H1 (cell line): ENCODE measurements at regions not wholly inside any gene's neighbourhood (a gene's known extent, or its start where the extent isn't known, plus 50 kb on each side); places are given as distances from the start of the nearest gene placed in this dataset.

Source experiments
- CTCF ChIA-PET: fragments of 300-600 bp; sonication (Branson Sonifier 250); formaldehyde crosslinking; loops from one replicate; lab custom pipeline; 2021; ENCODE audit not compliant: partially characterized antibody; lab: Charles Lee
- POLR2A ChIA-PET: fragments of 300-600 bp; sonication (Branson Sonifier 250); formaldehyde crosslinking; loops from one replicate; lab custom pipeline; 2021; ENCODE audit warnings: inconsistent platforms; ENCODE audit not compliant: partially characterized antibody; lab: Charles Lee
- DNase-seq, 2 experiments: peaks; one replicate each; pipeline versions ENCODE4 v3.0.0 to v3.0.0-alpha.2; 2010 to 2022; ENCODE audit warnings: low spot score in 2 of 2, low read depth in 1 of 2, mixed read lengths in 1 of 2
- FAIRE-seq: peaks from 2 replicates; lab custom pipeline; 2011; peaks lifted over from hg19 to GRCh38; lab: Jason Lieb, UNC
- H2AFZ ChIP-seq: 2 replicates; pipeline ENCODE4 v1.8.1; 2012; ENCODE audit warnings: low read length, inconsistent platforms
- H2AK5ac ChIP-seq: 2 replicates; pipeline ENCODE4 v1.6.1; 2013; ENCODE audit warnings: low read depth, low read length
- H2BK120ac ChIP-seq: replicated peaks from 2 replicates; pipeline ENCODE3; 2013; ENCODE audit warnings: low read depth, low read length, inconsistent platforms
- H2BK12ac ChIP-seq: 2 replicates; pipeline ENCODE4 v1.6.1; 2013; ENCODE audit warnings: low read depth, low read length
- H2BK15ac ChIP-seq: 2 replicates; pipeline ENCODE4 v1.6.1; 2013; ENCODE audit warnings: low read length
- H2BK20ac ChIP-seq: 2 replicates; pipeline ENCODE4 v1.6.1; 2013; ENCODE audit warnings: low read length
- H2BK5ac ChIP-seq: 2 replicates; pipeline ENCODE4 v1.6.1; 2013; ENCODE audit warnings: low read depth, low read length
- H3K14ac ChIP-seq: 2 replicates; pipeline ENCODE4 v1.6.1; 2013; ENCODE audit warnings: inconsistent platforms; ENCODE audit not compliant: insufficient read length
- H3K18ac ChIP-seq: 2 replicates; pipeline ENCODE4 v1.6.1; 2013; ENCODE audit warnings: low read length; ENCODE audit errors: extremely low read depth
- H3K23ac ChIP-seq: 2 replicates; pipeline ENCODE4 v1.6.1; 2013; ENCODE audit warnings: inconsistent platforms; ENCODE audit not compliant: insufficient read length
- H3K23me2 ChIP-seq: 2 replicates; pipeline ENCODE4 v1.6.1; 2013; ENCODE audit warnings: low read depth, low read length
- H3K27ac ChIP-seq: 2 replicates; pipeline ENCODE4 v1.6.1; 2011; ENCODE audit warnings: low read depth, low read length, inconsistent platforms
- H3K27me3 ChIP-seq, 4 experiments: replicated peaks in 1 of 4; 1 replicate in 1 of 4; 2 replicates in 3 of 4; pipeline versions ENCODE4 v1.6.1 to v1.8.1; 2011 to 2013; ENCODE audit warnings: low read length in 3 of 4, mild to moderate bottlenecking in 3 of 4, inconsistent platforms in 2 of 4, mixed read lengths in 2 of 4, moderate library complexity in 1 of 4; ENCODE audit not compliant: control insufficient read depth in 3 of 4, insufficient read depth in 3 of 4; ENCODE audit errors: extremely low read depth in 1 of 4
- H3K36me3 ChIP-seq, 4 experiments: 2 replicates each; pipeline versions ENCODE4 v1.6.1 to v1.8.1; 2011 to 2013; ENCODE audit warnings: mild to moderate bottlenecking in 4 of 4, low read length in 3 of 4, moderate library complexity in 2 of 4, control low read depth in 1 of 4, inconsistent platforms in 1 of 4; ENCODE audit not compliant: insufficient read depth in 4 of 4, control insufficient read depth in 2 of 4
- H3K4ac ChIP-seq: replicated peaks from 2 replicates; pipeline ENCODE3; 2013; ENCODE audit warnings: low read length, low read depth, mixed read lengths, inconsistent platforms; ENCODE audit not compliant: insufficient read length
- H3K4me1 ChIP-seq, 4 experiments: replicated peaks in 1 of 4; 1 replicate in 1 of 4; 2 replicates in 3 of 4; pipeline versions ENCODE4 v1.6.1 to v1.8.1; 2011 to 2013; ENCODE audit warnings: low read length in 3 of 4, inconsistent platforms in 2 of 4, mixed read lengths in 1 of 4; ENCODE audit not compliant: insufficient read depth in 4 of 4, control insufficient read depth in 3 of 4
- H3K4me2 ChIP-seq, 2 experiments: 2 replicates each; pipeline versions ENCODE4 v1.6.1 to v1.8.1; 2011 to 2013; ENCODE audit warnings: low read depth in 2 of 2, low read length in 2 of 2, control low read depth in 1 of 2, inconsistent platforms in 1 of 2, mild to moderate bottlenecking in 1 of 2; ENCODE audit not compliant: insufficient read depth in 1 of 2
- H3K4me3 ChIP-seq, 4 experiments: fragments of 200-600, 300-600 bp in 1 of 4; sonication (generic), shearing (Covaris generic), sonication (Bioruptor Twin) in 1 of 4; 2 replicates each; pipeline versions ENCODE4 v1.5.1 to v1.8.1; 2011 to 2016; ENCODE audit warnings: low read length in 4 of 4, low read depth in 3 of 4, control low read depth in 2 of 4, inconsistent platforms in 2 of 4, mild to moderate bottlenecking in 2 of 4, mixed read lengths in 1 of 4, moderate library complexity in 1 of 4; ENCODE audit not compliant: insufficient read depth in 2 of 4; ENCODE audit errors: extremely low read depth in 1 of 4
- H3K56ac ChIP-seq: replicated peaks from 2 replicates; pipeline ENCODE3; 2013; ENCODE audit warnings: low read depth, mild to moderate bottlenecking, mixed read lengths, low read length, inconsistent platforms; ENCODE audit not compliant: insufficient read length
- H3K79me1 ChIP-seq: 2 replicates; pipeline ENCODE4 v1.6.1; 2013; ENCODE audit warnings: low read depth, low read length, control low read depth
- H3K79me2 ChIP-seq, 2 experiments: 2 replicates each; pipeline versions ENCODE4 v1.6.1 to v1.8.1; 2012 to 2013; ENCODE audit warnings: low read length in 2 of 2, mild to moderate bottlenecking in 2 of 2, inconsistent platforms in 1 of 2; ENCODE audit not compliant: insufficient read depth in 2 of 2, control insufficient read depth in 1 of 2
- H3K9ac ChIP-seq, 4 experiments: replicated peaks in 1 of 4; 1 replicate in 1 of 4; 2 replicates in 3 of 4; pipeline versions ENCODE4 v1.6.1 to v1.8.1; 2011 to 2013; ENCODE audit warnings: low read depth in 3 of 4, low read length in 3 of 4, control low read depth in 2 of 4, mild to moderate bottlenecking in 2 of 4, moderate library complexity in 2 of 4, inconsistent platforms in 1 of 4; ENCODE audit errors: extremely low read depth in 1 of 4
- H3K9me3 ChIP-seq, 2 experiments: 2 replicates each; pipeline versions ENCODE4 v1.6.1 to v1.8.1; 2012 to 2013; ENCODE audit warnings: mild to moderate bottlenecking in 2 of 2, moderate library complexity in 2 of 2, control low read depth in 1 of 2, inconsistent platforms in 1 of 2, low read depth in 1 of 2, low read length in 1 of 2, mixed read lengths in 1 of 2; ENCODE audit not compliant: insufficient read depth in 2 of 2
- H4K20me1 ChIP-seq, 2 experiments: replicated peaks in 1 of 2; 2 replicates each; pipeline versions ENCODE3 to v1.8.1; 2011 to 2013; ENCODE audit warnings: inconsistent platforms in 2 of 2, low read length in 2 of 2, mild to moderate bottlenecking in 1 of 2; ENCODE audit not compliant: insufficient read depth in 2 of 2, control insufficient read depth in 1 of 2
- H4K5ac ChIP-seq: 2 replicates; pipeline ENCODE4 v1.6.1; 2013; ENCODE audit warnings: low read length, low read depth, mixed read lengths, inconsistent platforms; ENCODE audit not compliant: insufficient read length
- H4K8ac ChIP-seq: 2 replicates; pipeline ENCODE4 v1.8.0; 2013; ENCODE audit warnings: mild to moderate bottlenecking, moderate library complexity, low read length, inconsistent platforms; ENCODE audit not compliant: insufficient read depth; ENCODE audit errors: extremely low read depth
- H4K91ac ChIP-seq: replicated peaks from 2 replicates; pipeline ENCODE3; 2013; ENCODE audit warnings: low read length, mixed read lengths, inconsistent platforms; ENCODE audit not compliant: insufficient read length
- CHD2 ChIP-seq: IDR thresholded peaks from 2 replicates; pipeline ENCODE4 v1.6.1; 2012; ENCODE audit warnings: low read length, improper control_type of control experiment
- JUN ChIP-seq: IDR thresholded peaks from 2 replicates; pipeline ENCODE4 v1.6.1; 2011; ENCODE audit warnings: low read depth, mild to moderate bottlenecking, improper control_type of control experiment, low read length
- MAFK ChIP-seq: IDR thresholded peaks from 2 replicates; pipeline ENCODE4 v1.6.1; 2012; ENCODE audit warnings: low read depth, mild to moderate bottlenecking, improper control_type of control experiment, low read length
- POU5F1 ChIP-seq: IDR thresholded peaks from 2 replicates; pipeline ENCODE4 v1.6.1; 2011; ENCODE audit warnings: low read depth, mild to moderate bottlenecking, low read length, moderate library complexity
- RNF2 ChIP-seq: fragments of 200-900, 300-1000 bp; sonication (generic); IDR thresholded peaks from 2 replicates; pipeline ENCODE4 v1.7.1; 2016; ENCODE audit warnings: borderline replicate concordance, low read depth, mild to moderate bottlenecking, antibody characterized with exemption, low read length; ENCODE audit not compliant: poor library complexity, severe bottlenecking; ENCODE audit errors: missing control alignments
- TCF12 ChIP-seq: IDR thresholded peaks from 2 replicates; pipeline ENCODE4 v1.6.1; 2011; ENCODE audit warnings: low read depth, mild to moderate bottlenecking, low read length
- whole genome bisulfite sequencing, 2 experiments: shearing (Covaris generic) in 1 of 2; methylation state at CpG; one replicate each; pipeline versions ENCODE4 v1.1.6 to v1.1.7; 2013 to 2015; ENCODE audit warnings: low lambda C conversion rate in 2 of 2, mixed read lengths in 2 of 2, inconsistent platforms in 1 of 2, low coverage in 1 of 2, missing lambda C conversion rate in 1 of 2; ENCODE audit not compliant: insufficient replicate concordance in 2 of 2, insufficient coverage in 1 of 2, insufficient read length in 1 of 2; ENCODE audit errors: extremely low coverage in 1 of 2, missing lambda C conversion rate in 1 of 2; 5-methylcytosine and 5-hydroxymethylcytosine counted together
- TF ChIP-seq, protein P1 (sequence below): IDR thresholded peaks from 2 replicates; pipeline ENCODE4 v1.6.1; 2012; ENCODE audit warnings: inconsistent platforms

- no peaks in the 10 kb centered on the region for H3K9me3 ChIP-seq
- no peak overlapping the region for H3K4me3 ChIP-seq
- no peak overlapping the region for H3K18ac ChIP-seq
- H2BK120ac ChIP-seq, result no peak overlapping the region
- DNase-seq (no peak), FAIRE-seq (no peak)
- H4K5ac ChIP-seq, result no peak overlapping the region
- WGBS, 2 experiments, result 79% methylated on average over 6 of the region's 6 CpGs; no CpG with 5 or more reads in 1 of the 2 experiments
- no peak overlapping the region for H4K8ac ChIP-seq
- H3K79me1 ChIP-seq, result no peaks in the 10 kb centered on the region
- no peak overlapping the region for H2BK15ac ChIP-seq
- H3K27ac ChIP-seq, result no peak overlapping the region
- H3K56ac ChIP-seq, result no peak overlapping the region
- H3K79me2 ChIP-seq, result no peaks in the 10 kb centered on the region
- no peak overlapping the region for H3K23ac ChIP-seq
- ChIA-PET CTCF (interaction anchor here (0.7 to 1.4 kb wide), 2 partner anchors 17 to 46 kb away, joined by 3 read pairs; no protein-coding TSS in a partner anchor), POLR2A (no interaction called here)
- no peak overlapping the region for H3K14ac ChIP-seq
- no peak overlapping the region for H4K91ac ChIP-seq
- H3K23me2 ChIP-seq, result no peaks in the 10 kb centered on the region; the same call in 1 of the 2 replicates
- no peak overlapping the region for H2AFZ ChIP-seq
- H2AK5ac ChIP-seq, result no peak overlapping the region
- H3K4me2 ChIP-seq, result no peak overlapping the region
- no peaks in the 10 kb centered on the region for H3K4me1 ChIP-seq
- no peak overlapping the region for H2BK12ac ChIP-seq
- H2BK20ac ChIP-seq, result no peak overlapping the region
- no peak overlapping the region for H3K4ac ChIP-seq
- H3K9ac ChIP-seq, result no peak overlapping the region
- H3K27me3 ChIP-seq, result no peaks in the 10 kb centered on the region
- no peaks in the 10 kb centered on the region for H4K20me1 ChIP-seq
- H3K36me3 ChIP-seq, result no peaks in the 10 kb centered on the region
- H2BK5ac ChIP-seq, result no peak overlapping the region
- TF ChIP-seq TCF12 (no peak), CHD2 (no peak), RNF2 (no peak), MAFK (no peak), POU5F1 (no peak), JUN (no peak)
- TF ChIP-seq, protein P1, sequence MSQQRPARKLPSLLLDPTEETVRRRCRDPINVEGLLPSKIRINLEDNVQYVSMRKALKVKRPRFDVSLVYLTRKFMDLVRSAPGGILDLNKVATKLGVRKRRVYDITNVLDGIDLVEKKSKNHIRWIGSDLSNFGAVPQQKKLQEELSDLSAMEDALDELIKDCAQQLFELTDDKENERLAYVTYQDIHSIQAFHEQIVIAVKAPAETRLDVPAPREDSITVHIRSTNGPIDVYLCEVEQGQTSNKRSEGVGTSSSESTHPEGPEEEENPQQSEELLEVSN, result no peak
These were observed 568.2 kb upstream of the CDH18 start for GRCh38 chr5:20556115-20556763.
